ENCODE measurements at regions not wholly inside any gene's neighbourhood (a gene's known extent, or its start where the extent isn't known, plus 50 kb on each side); places are given as distances from the start of the nearest gene placed in this dataset.

- DNase-seq (ENCODE audit: low spot score), result peak; percentile 43
Measured at GRCh38 chr15:38696109-38696727, 131.6 kb upstream of the RASGRP1 start.

GRCh38 chr15:38696790-38697495 lies 132.3 kb upstream of the RASGRP1 start:
- DNase-seq (ENCODE audit: low spot score), result no peak

- no peak for DNase-seq (ENCODE audit: low spot score)
Measured at GRCh38 chr15:38698254-38698653, 133.6 kb upstream of the RASGRP1 start.

GRCh38 chr15:38699633-38700230 lies 135.1 kb upstream of the RASGRP1 start:
- DNase-seq (ENCODE audit: low spot score), result peak; percentile 79

GRCh38 chr15:38701149-38701548 lies 136.5 kb upstream of the RASGRP1 start:
- no peak for DNase-seq (ENCODE audit: low spot score)

GRCh38 chr15:38702178-38702912 lies 137.7 kb upstream of the RASGRP1 start:
- DNase-seq (ENCODE audit: low spot score), result peak; percentile 80

GRCh38 chr15:38705436-38706219 lies 141.0 kb upstream of the RASGRP1 start:
- peak; percentile 38 for DNase-seq (ENCODE audit: low spot score)

GRCh38 chr15:38706956-38707355 lies 142.3 kb upstream of the RASGRP1 start:
- peak; percentile 65 for DNase-seq (ENCODE audit: low spot score)

- DNase-seq (ENCODE audit: low spot score), result peak; percentile 73
Measured at GRCh38 chr15:38707802-38708671, 143.4 kb upstream of the RASGRP1 start.

- DNase-seq (ENCODE audit: low spot score), result no peak
Measured at GRCh38 chr15:38708672-38709180, 144.1 kb upstream of the RASGRP1 start.

GRCh38 chr15:38709196-38709595 lies 144.6 kb upstream of the RASGRP1 start:
- DNase-seq (ENCODE audit: low spot score), result no peak

- DNase-seq (ENCODE audit: low spot score), result peak; percentile 94
Measured at GRCh38 chr15:38714309-38715072, 149.9 kb upstream of the RASGRP1 start.

GRCh38 chr15:38720893-38721567 lies 156.4 kb upstream of the RASGRP1 start:
- no peak for DNase-seq (ENCODE audit: low spot score)

GRCh38 chr15:38721568-38721945 lies 156.9 kb upstream of the RASGRP1 start:
- DNase-seq (ENCODE audit: low spot score), result no peak

GRCh38 chr15:38722236-38722635 lies 157.6 kb upstream of the RASGRP1 start:
- DNase-seq (ENCODE audit: low spot score), result no peak

GRCh38 chr15:38724827-38725226 lies 160.2 kb upstream of the RASGRP1 start:
- DNase-seq (ENCODE audit: low spot score), result no peak

- no peak for DNase-seq (ENCODE audit: low spot score)
Measured at GRCh38 chr15:38726187-38726586, 161.6 kb upstream of the RASGRP1 start.

GRCh38 chr15:38733331-38733730 lies 168.7 kb upstream of the RASGRP1 start:
- no peak for DNase-seq (ENCODE audit: low spot score)

GRCh38 chr15:38740206-38740605 lies 175.6 kb upstream of the RASGRP1 start:
- DNase-seq (ENCODE audit: low spot score), result no peak
